Thyroid gland (tissue), 4 donors: ENCODE measurements at regions not wholly inside any gene's neighbourhood (a gene's known extent, or its start where the extent isn't known, plus 50 kb on each side); places are given as distances from the start of the nearest gene placed in this dataset.

Source experiments
- CTCF ChIP-seq, 6 experiments: fragments of 200-600 bp in 3 of 6; fragments of 450-650 bp in 3 of 6; sonication (generic) in 3 of 6; IDR thresholded peaks; one replicate each; pipeline ENCODE4 v1.5.1; 2016 to 2019; ENCODE audit warnings: antibody characterized with exemption in 6 of 6, mild to moderate bottlenecking in 2 of 6, inconsistent platforms in 1 of 6, moderate library complexity in 1 of 6
- POLR2A ChIP-seq, 2 donors: fragments of 450-650 bp; IDR thresholded peaks; one replicate each; pipeline ENCODE4 v1.6.1; 2017; ENCODE audit warnings: antibody characterized with exemption in 2 of 2, mild to moderate bottlenecking in 2 of 2, moderate library complexity in 1 of 2

GRCh38 chrX:110938977-110939732 is 143.5 kb upstream of the CHRDL1 start:
- TF ChIP-seq CTCF (IDR thresholded peaks at IDR 0.05) (no peak), POLR2A (IDR thresholded peaks at IDR 0.05) (no peak)
